Panc1 (cell line): ENCODE measurements at regions not wholly inside any gene's neighbourhood (a gene's known extent, or its start where the extent isn't known, plus 50 kb on each side); places are given as distances from the start of the nearest gene placed in this dataset.

Source experiments
- ATAC-seq: fragments of 200-7000 bp; cut with Tn5 transposase; 2 replicates; pipeline ENCODE4 v1.9.1; 2020; ENCODE audit warnings: mild to moderate bottlenecking, moderate library complexity
- BruUV-seq: library from RNA; stranded (reverse); fragments of 400-500 nt; replicated peaks from 2 replicates; lab custom pipeline; 2021; lab: Mats Ljungman, UMichigan
- CTCF ChIA-PET: fragments of 300-600 bp; sonication (Branson Sonifier 250); formaldehyde crosslinking; loops from one replicate; lab custom pipeline; 2022; ENCODE audit warnings: antibody characterized with exemption; lab: Charles Lee
- POLR2A ChIA-PET: fragments of 300-600 bp; sonication (Branson Sonifier 250); formaldehyde crosslinking; loops from one replicate; lab custom pipeline; 2022; ENCODE audit warnings: antibody characterized with exemption; lab: Charles Lee
- DNase-seq: peaks from one replicate; pipeline ENCODE4 v3.0.0-alpha.2; 2010; ENCODE audit warnings: low read depth, low spot score
- H3K27ac ChIP-seq: 2 replicates; pipeline ENCODE4 v1.5.1; 2011; ENCODE audit warnings: mild to moderate bottlenecking, low read length, inconsistent platforms
- H3K27me3 ChIP-seq: fragments of 200-500 bp; sonication (Bioruptor generic); 2 replicates; pipeline ENCODE4 v1.6.0; 2014; ENCODE audit warnings: low read length, inconsistent platforms; ENCODE audit not compliant: control insufficient read depth, insufficient read depth
- H3K36me3 ChIP-seq: fragments of 200-500 bp; sonication (Bioruptor generic); 2 replicates; pipeline ENCODE4 v1.5.1; 2014; ENCODE audit warnings: inconsistent platforms, mild to moderate bottlenecking, low read length, moderate library complexity; ENCODE audit not compliant: control insufficient read depth, insufficient read depth
- H3K4me1 ChIP-seq: 2 replicates; pipeline ENCODE4 v1.5.1; 2011; ENCODE audit warnings: inconsistent platforms, mild to moderate bottlenecking, low read length, moderate library complexity; ENCODE audit not compliant: control insufficient read depth, insufficient read depth
- H3K4me3 ChIP-seq, 2 experiments: 2 replicates each; pipeline ENCODE4 v1.5.1; 2011 to 2012; ENCODE audit warnings: low read depth in 2 of 2, low read length in 2 of 2, mild to moderate bottlenecking in 2 of 2, inconsistent platforms in 1 of 2, moderate library complexity in 1 of 2
- H3K9me3 ChIP-seq: fragments of 200-500 bp; sonication (Bioruptor generic); 2 replicates; pipeline ENCODE4 v1.5.1; 2014; ENCODE audit warnings: low read depth, mild to moderate bottlenecking, inconsistent platforms, low read length, moderate library complexity; ENCODE audit not compliant: control insufficient read depth, insufficient read depth
- POLR2AphosphoS5 ChIP-seq: IDR thresholded peaks from 2 replicates; pipeline ENCODE4 v1.6.1; 2012; ENCODE audit warnings: mild to moderate bottlenecking, low read depth, low read length, moderate library complexity
- SIN3A ChIP-seq: IDR thresholded peaks from 2 replicates; pipeline ENCODE4 v1.6.1; 2012; ENCODE audit warnings: low read depth, mild to moderate bottlenecking, low read length, moderate library complexity, borderline replicate concordance; ENCODE audit not compliant: insufficient read depth
- TCF7L2 ChIP-seq: IDR thresholded peaks from 2 replicates; pipeline ENCODE4 v1.6.1; 2011; ENCODE audit warnings: mild to moderate bottlenecking, low read depth, low read length, inconsistent platforms
- in situ Hi-C: cut with HindIII; loops from 2 replicates; pipeline ENCODE4 v1.10.0; 2016; ENCODE audit warnings: low sequenced_read_pairs, low pct_unique_long_range_greater_than_20kb
- intact Hi-C: fragments of 100-400 bp; cut with micrococcal nuclease; formaldehyde crosslinking; loops from one replicate; pipeline ENCODE4 v1.10.0; 2022; ENCODE audit not compliant: unreplicated experiment
- TF ChIP-seq, protein P1 (sequence below): fragments of 450-650 bp; IDR thresholded peaks from 2 replicates; pipeline ENCODE4 v1.5.1; 2017; ENCODE audit warnings: mild to moderate bottlenecking
- TF ChIP-seq, protein P2 (sequence below), 2 experiments: IDR thresholded peaks; 2 replicates each; pipeline ENCODE4 v1.6.1; 2011 to 2012; ENCODE audit warnings: low read depth in 2 of 2, control low read depth in 1 of 2, low read length in 1 of 2, mild to moderate bottlenecking in 1 of 2, moderate library complexity in 1 of 2; ENCODE audit not compliant: insufficient read depth in 1 of 2

DNA sequence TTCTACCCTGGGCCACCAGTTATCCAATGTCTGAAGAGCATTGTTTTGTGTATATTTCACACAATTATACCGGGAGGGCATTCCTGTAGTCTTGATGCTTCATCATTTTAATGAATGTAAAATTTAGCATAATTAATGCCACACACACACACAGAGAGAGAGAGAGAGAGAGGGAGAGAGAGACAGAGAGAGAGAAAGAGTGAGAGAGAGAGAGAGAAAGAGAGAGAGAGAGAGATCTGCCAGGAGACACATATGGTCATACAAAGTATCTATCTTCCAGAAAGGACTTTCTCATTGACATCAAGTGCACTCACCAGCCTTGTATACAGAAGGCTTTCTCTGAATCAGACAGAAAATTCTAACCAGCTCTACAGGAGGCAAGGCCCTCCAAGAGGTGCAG lies 72.3 kb downstream of the KLF6 start:
- POLR2A ChIA-PET, result no interaction called here
- no TSS peak for BruUV-seq
- TF ChIP-seq TCF7L2, result no peak
- TF ChIP-seq, protein P1, sequence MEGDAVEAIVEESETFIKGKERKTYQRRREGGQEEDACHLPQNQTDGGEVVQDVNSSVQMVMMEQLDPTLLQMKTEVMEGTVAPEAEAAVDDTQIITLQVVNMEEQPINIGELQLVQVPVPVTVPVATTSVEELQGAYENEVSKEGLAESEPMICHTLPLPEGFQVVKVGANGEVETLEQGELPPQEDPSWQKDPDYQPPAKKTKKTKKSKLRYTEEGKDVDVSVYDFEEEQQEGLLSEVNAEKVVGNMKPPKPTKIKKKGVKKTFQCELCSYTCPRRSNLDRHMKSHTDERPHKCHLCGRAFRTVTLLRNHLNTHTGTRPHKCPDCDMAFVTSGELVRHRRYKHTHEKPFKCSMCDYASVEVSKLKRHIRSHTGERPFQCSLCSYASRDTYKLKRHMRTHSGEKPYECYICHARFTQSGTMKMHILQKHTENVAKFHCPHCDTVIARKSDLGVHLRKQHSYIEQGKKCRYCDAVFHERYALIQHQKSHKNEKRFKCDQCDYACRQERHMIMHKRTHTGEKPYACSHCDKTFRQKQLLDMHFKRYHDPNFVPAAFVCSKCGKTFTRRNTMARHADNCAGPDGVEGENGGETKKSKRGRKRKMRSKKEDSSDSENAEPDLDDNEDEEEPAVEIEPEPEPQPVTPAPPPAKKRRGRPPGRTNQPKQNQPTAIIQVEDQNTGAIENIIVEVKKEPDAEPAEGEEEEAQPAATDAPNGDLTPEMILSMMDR, result no peak
- no peak for TF ChIP-seq SIN3A
- TF ChIP-seq, protein P2, sequence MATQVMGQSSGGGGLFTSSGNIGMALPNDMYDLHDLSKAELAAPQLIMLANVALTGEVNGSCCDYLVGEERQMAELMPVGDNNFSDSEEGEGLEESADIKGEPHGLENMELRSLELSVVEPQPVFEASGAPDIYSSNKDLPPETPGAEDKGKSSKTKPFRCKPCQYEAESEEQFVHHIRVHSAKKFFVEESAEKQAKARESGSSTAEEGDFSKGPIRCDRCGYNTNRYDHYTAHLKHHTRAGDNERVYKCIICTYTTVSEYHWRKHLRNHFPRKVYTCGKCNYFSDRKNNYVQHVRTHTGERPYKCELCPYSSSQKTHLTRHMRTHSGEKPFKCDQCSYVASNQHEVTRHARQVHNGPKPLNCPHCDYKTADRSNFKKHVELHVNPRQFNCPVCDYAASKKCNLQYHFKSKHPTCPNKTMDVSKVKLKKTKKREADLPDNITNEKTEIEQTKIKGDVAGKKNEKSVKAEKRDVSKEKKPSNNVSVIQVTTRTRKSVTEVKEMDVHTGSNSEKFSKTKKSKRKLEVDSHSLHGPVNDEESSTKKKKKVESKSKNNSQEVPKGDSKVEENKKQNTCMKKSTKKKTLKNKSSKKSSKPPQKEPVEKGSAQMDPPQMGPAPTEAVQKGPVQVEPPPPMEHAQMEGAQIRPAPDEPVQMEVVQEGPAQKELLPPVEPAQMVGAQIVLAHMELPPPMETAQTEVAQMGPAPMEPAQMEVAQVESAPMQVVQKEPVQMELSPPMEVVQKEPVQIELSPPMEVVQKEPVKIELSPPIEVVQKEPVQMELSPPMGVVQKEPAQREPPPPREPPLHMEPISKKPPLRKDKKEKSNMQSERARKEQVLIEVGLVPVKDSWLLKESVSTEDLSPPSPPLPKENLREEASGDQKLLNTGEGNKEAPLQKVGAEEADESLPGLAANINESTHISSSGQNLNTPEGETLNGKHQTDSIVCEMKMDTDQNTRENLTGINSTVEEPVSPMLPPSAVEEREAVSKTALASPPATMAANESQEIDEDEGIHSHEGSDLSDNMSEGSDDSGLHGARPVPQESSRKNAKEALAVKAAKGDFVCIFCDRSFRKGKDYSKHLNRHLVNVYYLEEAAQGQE (IDR thresholded peaks at IDR 0.05; ENCODE audit: insufficient read depth in 1 of 2, low read depth in 2 of 2, low read length in 1 of 2), result no peak
- TF ChIP-seq POLR2AphosphoS5, result no peak
- no peak for ATAC-seq
- intact Hi-C loops, result no loop called here
- no peak overlapping the region for H3K27ac ChIP-seq
- no peaks in the 10 kb centered on the region; the same call in 1 of the 2 replicates for H3K4me1 ChIP-seq
- in situ Hi-C loops, result no loop called here
- H3K9me3 ChIP-seq, result peaks cover 6% of the 10 kb centered on the region; the same call in 1 of the 2 replicates
- no peak overlapping the region for H3K4me3 ChIP-seq
- no peak for DNase-seq
- no peaks in the 10 kb centered on the region for H3K36me3 ChIP-seq
- H3K27me3 ChIP-seq, result no peaks in the 10 kb centered on the region
- CTCF ChIA-PET, result no interaction called here

DNA sequence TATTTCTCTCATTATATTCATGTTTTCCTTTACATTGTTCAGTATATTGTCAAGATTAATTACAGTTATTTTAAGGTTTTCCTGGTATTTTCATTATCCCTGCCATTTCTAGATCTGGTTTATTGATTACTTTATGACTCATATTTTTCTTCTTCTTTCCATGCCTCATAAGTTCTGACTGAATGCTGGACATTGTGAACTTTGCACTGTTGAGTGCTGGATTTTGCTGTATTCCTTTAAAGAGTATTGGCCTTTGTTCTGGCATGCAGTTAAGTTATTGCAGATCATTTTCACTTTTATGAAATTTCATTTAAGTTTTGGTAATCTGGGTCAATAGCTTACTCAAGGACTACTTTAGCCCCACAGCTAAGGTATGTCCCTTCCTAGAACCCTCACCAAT lies 73.1 kb downstream of the KLF6 start:
- Histone ChIP-seq H3K4me1 (no peaks in the 10 kb centered on the region; the same call in 1 of the 2 replicates), H3K27me3 (no peaks in the 10 kb centered on the region), H3K27ac (no peak overlapping the region), H3K9me3 (peaks cover 6% of the 10 kb centered on the region; the same call in 1 of the 2 replicates), H3K36me3 (no peaks in the 10 kb centered on the region), H3K4me3 (no peak overlapping the region)
- CTCF ChIA-PET, result no interaction called here
- ATAC-seq (no peak), DNase-seq (no peak)
- in situ Hi-C loops, result no loop called here
- TF ChIP-seq, protein P1, result no peak
- TF ChIP-seq TCF7L2, result no peak
- POLR2A ChIA-PET, result no interaction called here
- no TSS peak for BruUV-seq
- intact Hi-C loops, result no loop called here
